GM12891 (cell line): ENCODE measurements at regions not wholly inside any gene's neighbourhood (a gene's known extent, or its start where the extent isn't known, plus 50 kb on each side); places are given as distances from the start of the nearest gene placed in this dataset.

Experiments
- PAX5 ChIP-seq: IDR thresholded peaks from 2 replicates; pipeline ENCODE4 v1.6.1; 2011; ENCODE audit warnings: low read length, moderate library complexity, mild to moderate bottlenecking; ENCODE audit not compliant: insufficient read depth, severe bottlenecking
- POLR2A ChIP-seq: IDR thresholded peaks from 2 replicates; pipeline ENCODE4 v1.6.1; 2011; ENCODE audit warnings: low read depth, low read length, control low read depth
- TAF1 ChIP-seq: IDR thresholded peaks from 2 replicates; pipeline ENCODE4 v1.6.1; 2011; ENCODE audit warnings: low read depth, low read length, control low read depth

- TF ChIP-seq POLR2A = no peak
- TF ChIP-seq TAF1 = no peak
- no peak for TF ChIP-seq PAX5
These were observed 136.3 kb upstream of the BASP1 start for GRCh38 chr5:17081142-17081541.
